Trophoblast cell (in vitro differentiated cells and primary cell): ENCODE measurements at regions not wholly inside any gene's neighbourhood (a gene's known extent, or its start where the extent isn't known, plus 50 kb on each side); places are given as distances from the start of the nearest gene placed in this dataset.
A peak's percentile ranks its signal among the peaks of the same experiment; 100 is the strongest.

Experiments used
- DNase-seq, 2 donors: peaks; one replicate each; pipeline ENCODE4 v3.0.0-alpha.2; 2016
- H2AFZ ChIP-seq: 2 replicates; pipeline ENCODE4 v1.6.1; 2013; ENCODE audit warnings: low read length, moderate library complexity, mild to moderate bottlenecking; ENCODE audit not compliant: insufficient read depth, poor library complexity
- H2AK5ac ChIP-seq: 2 replicates; pipeline ENCODE4 v1.6.1; 2013; ENCODE audit warnings: mild to moderate bottlenecking, low read length
- H2BK120ac ChIP-seq: 2 replicates; pipeline ENCODE4 v1.6.1; 2013; ENCODE audit warnings: low read length, mild to moderate bottlenecking, moderate library complexity; ENCODE audit not compliant: insufficient read depth, poor library complexity
- H2BK12ac ChIP-seq: 2 replicates; pipeline ENCODE4 v1.6.1; 2013; ENCODE audit warnings: mild to moderate bottlenecking, low read length, moderate library complexity
- H2BK5ac ChIP-seq: 2 replicates; pipeline ENCODE4 v1.6.1; 2013; ENCODE audit warnings: low read length, low read depth, moderate library complexity, mild to moderate bottlenecking; ENCODE audit not compliant: poor library complexity
- H3K14ac ChIP-seq: 2 replicates; pipeline ENCODE4 v1.6.1; 2013; ENCODE audit warnings: mild to moderate bottlenecking, low read length
- H3K18ac ChIP-seq: 2 replicates; pipeline ENCODE4 v1.6.1; 2013; ENCODE audit warnings: mild to moderate bottlenecking, low read length
- H3K23ac ChIP-seq: 2 replicates; pipeline ENCODE4 v1.6.1; 2013; ENCODE audit warnings: low read length
- H3K27ac ChIP-seq: 2 replicates; pipeline ENCODE4 v1.5.1; 2013; ENCODE audit warnings: low read depth, mild to moderate bottlenecking, inconsistent platforms, low read length, moderate library complexity
- H3K27me3 ChIP-seq: 2 replicates; pipeline ENCODE4 v1.6.1; 2013; ENCODE audit warnings: inconsistent platforms, mild to moderate bottlenecking, low read length, moderate library complexity; ENCODE audit not compliant: insufficient read depth
- H3K36me3 ChIP-seq, 2 experiments: 1 replicate in 1 of 2; 2 replicates in 1 of 2; pipeline ENCODE4 v1.6.1; 2013; ENCODE audit warnings: low read length in 2 of 2, mild to moderate bottlenecking in 2 of 2, moderate library complexity in 1 of 2; ENCODE audit not compliant: insufficient read depth in 2 of 2, control insufficient read depth in 1 of 2
- H3K4ac ChIP-seq: 2 replicates; pipeline ENCODE4 v1.6.1; 2013; ENCODE audit warnings: low read depth, mild to moderate bottlenecking, low read length, moderate library complexity
- H3K4me1 ChIP-seq, 2 experiments: 1 replicate in 1 of 2; 2 replicates in 1 of 2; pipeline ENCODE4 v1.6.1; 2013; ENCODE audit warnings: low read length in 2 of 2, mild to moderate bottlenecking in 2 of 2, moderate library complexity in 1 of 2; ENCODE audit not compliant: insufficient read depth in 2 of 2, control insufficient read depth in 1 of 2
- H3K4me2 ChIP-seq: 2 replicates; pipeline ENCODE4 v1.6.1; 2013; ENCODE audit warnings: inconsistent platforms, mild to moderate bottlenecking, low read length, moderate library complexity
- H3K4me3 ChIP-seq: 2 replicates; pipeline ENCODE4 v1.5.1; 2013; ENCODE audit warnings: mild to moderate bottlenecking, low read depth, low read length, inconsistent platforms
- H3K79me1 ChIP-seq: one replicate; pipeline ENCODE4 v1.6.1; 2013; ENCODE audit warnings: low read length
- H3K79me2 ChIP-seq: 2 replicates; pipeline ENCODE4 v1.6.1; 2013; ENCODE audit warnings: low read length, mild to moderate bottlenecking; ENCODE audit not compliant: control insufficient read depth, insufficient read depth, poor library complexity
- H3K9ac ChIP-seq: 2 replicates; pipeline ENCODE4 v1.6.1; 2013; ENCODE audit warnings: mild to moderate bottlenecking, low read length
- H3K9me3 ChIP-seq: 2 replicates; pipeline ENCODE4 v1.6.1; 2013; ENCODE audit warnings: low read depth, mild to moderate bottlenecking, control low read depth, inconsistent platforms, low read length; ENCODE audit not compliant: insufficient read depth
- H4K12ac ChIP-seq: 2 replicates; pipeline ENCODE4 v1.6.1; 2013; ENCODE audit warnings: low read depth, mild to moderate bottlenecking, low read length, moderate library complexity
- H4K8ac ChIP-seq: 2 replicates; pipeline ENCODE4 v1.6.1; 2013; ENCODE audit warnings: low read depth, mild to moderate bottlenecking, low read length, moderate library complexity
- H4K91ac ChIP-seq: one replicate; pipeline ENCODE4 v1.6.1; 2013; ENCODE audit warnings: low read depth, mild to moderate bottlenecking, low read length, moderate library complexity
- WGBS: extraction: QIAGEN DNeasy Blood & Tissue Kit; methylation state at CpG from one replicate; pipeline ENCODE4 v1.1.7; 2013; ENCODE audit warnings: missing lambda C conversion rate; ENCODE audit not compliant: insufficient read length, insufficient coverage; ENCODE audit errors: extremely low coverage; 5-methylcytosine and 5-hydroxymethylcytosine counted together

DNA sequence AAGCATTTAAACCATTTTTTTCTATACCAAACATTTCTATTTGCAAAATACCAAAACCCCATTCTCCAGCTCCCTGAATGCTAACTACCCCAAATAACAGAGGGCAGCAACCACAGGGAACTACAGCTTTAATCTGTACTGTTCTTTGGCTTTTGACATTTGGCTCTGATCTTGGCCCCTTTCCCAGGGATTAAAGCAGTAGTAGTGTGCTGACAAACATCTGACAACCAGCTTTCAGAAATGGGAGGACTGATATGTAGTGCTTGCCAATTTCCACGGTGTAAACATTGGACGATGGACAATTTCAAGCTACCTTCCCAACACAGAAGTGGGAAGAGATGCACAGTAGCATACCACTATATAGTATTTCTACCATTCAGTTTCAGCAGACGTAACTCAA, 88.4 kb upstream of the TEAD1 start:
- H3K18ac ChIP-seq, result no peak overlapping the region
- no peak overlapping the region for H2BK5ac ChIP-seq
- H3K4me1 ChIP-seq, result peaks cover 2 to 8% of the 10 kb centered on the region in 2 experiments
- no peak overlapping the region for H3K4me3 ChIP-seq
- no peak overlapping the region for H4K12ac ChIP-seq
- H2AK5ac ChIP-seq, result no peak overlapping the region
- no peak overlapping the region for H3K14ac ChIP-seq
- H2AFZ ChIP-seq, result no peak overlapping the region
- H3K4me2 ChIP-seq, result no peak overlapping the region
- H4K91ac ChIP-seq, result no peak overlapping the region
- H2BK12ac ChIP-seq, result no peak overlapping the region
- no peak for DNase-seq
- H3K27me3 ChIP-seq, result no peaks in the 10 kb centered on the region
- H3K9me3 ChIP-seq, result no peaks in the 10 kb centered on the region
- H3K36me3 ChIP-seq, result no peaks in the 10 kb centered on the region
- no peak overlapping the region for H3K4ac ChIP-seq
- H4K8ac ChIP-seq, result no peak overlapping the region
- no peak overlapping the region for H3K23ac ChIP-seq
- H3K79me1 ChIP-seq, result peaks cover 10% of the 10 kb centered on the region
- no CpG with 5 or more reads among the region's 3 CpGs for WGBS
- no peaks in the 10 kb centered on the region for H3K79me2 ChIP-seq
- no peak overlapping the region for H3K27ac ChIP-seq
- H2BK120ac ChIP-seq, result no peak overlapping the region
- H3K9ac ChIP-seq, result no peak overlapping the region

DNA sequence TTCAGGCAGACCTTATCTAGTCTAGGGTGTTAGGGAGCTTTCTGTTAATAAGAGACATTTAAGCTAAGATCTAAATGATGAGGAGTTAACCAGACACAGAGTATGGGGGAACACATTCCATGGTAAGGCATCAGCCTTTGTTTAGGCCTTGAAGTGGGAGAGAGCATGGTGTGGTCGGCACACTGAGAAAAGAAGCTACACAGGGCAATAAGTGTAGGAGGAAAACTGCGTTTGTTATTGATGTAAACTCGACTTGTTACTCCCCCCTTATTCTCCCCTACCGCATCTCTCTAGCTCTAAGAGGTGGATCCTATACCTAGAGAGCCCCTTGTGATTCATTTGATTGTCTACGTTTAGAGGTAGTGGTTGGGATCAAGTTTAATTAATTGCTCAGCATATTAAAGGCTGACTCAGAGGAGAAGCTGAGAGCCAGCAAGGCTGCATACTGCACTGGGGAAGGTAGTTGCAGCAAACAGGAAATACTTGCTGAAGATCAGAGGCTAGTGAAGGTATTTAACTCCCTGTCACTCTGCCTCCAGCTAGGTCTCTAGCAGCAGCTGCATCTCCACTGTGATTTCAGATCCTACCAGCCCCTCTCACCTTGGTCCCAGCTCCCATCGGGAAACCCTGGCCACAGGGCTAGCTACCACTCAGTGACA, 86.8 kb upstream of the TEAD1 start:
- no peak overlapping the region for H2AFZ ChIP-seq
- H3K4me1 ChIP-seq, result peaks cover 2 to 8% of the 10 kb centered on the region in 2 experiments
- no peak overlapping the region for H3K9ac ChIP-seq
- H3K4me2 ChIP-seq, result no peak overlapping the region
- no CpG with 5 or more reads among the region's 6 CpGs for WGBS
- H4K91ac ChIP-seq, result peak overlapping the region; percentile 49
- H3K23ac ChIP-seq, result no peak overlapping the region
- no peaks in the 10 kb centered on the region for H3K36me3 ChIP-seq
- H3K27me3 ChIP-seq, result no peaks in the 10 kb centered on the region
- H3K14ac ChIP-seq, result no peak overlapping the region
- no peak overlapping the region for H2AK5ac ChIP-seq
- no peaks in the 10 kb centered on the region for H3K9me3 ChIP-seq
- no peak overlapping the region for H3K4ac ChIP-seq
- H2BK12ac ChIP-seq, result peak overlapping the region; percentile 98
- H2BK5ac ChIP-seq, result peak overlapping the region; percentile 74
- peaks cover 8% of the 10 kb centered on the region for H3K79me1 ChIP-seq
- H2BK120ac ChIP-seq, result peak overlapping the region; percentile 91
- peak overlapping the region; percentile 76 for H3K27ac ChIP-seq
- H3K79me2 ChIP-seq, result no peaks in the 10 kb centered on the region
- H3K4me3 ChIP-seq, result no peak overlapping the region
- peak; percentile 80 to 90 for DNase-seq
- H3K18ac ChIP-seq, result no peak overlapping the region
- no peak overlapping the region for H4K12ac ChIP-seq
- H4K8ac ChIP-seq, result peak overlapping the region; percentile 80

DNA sequence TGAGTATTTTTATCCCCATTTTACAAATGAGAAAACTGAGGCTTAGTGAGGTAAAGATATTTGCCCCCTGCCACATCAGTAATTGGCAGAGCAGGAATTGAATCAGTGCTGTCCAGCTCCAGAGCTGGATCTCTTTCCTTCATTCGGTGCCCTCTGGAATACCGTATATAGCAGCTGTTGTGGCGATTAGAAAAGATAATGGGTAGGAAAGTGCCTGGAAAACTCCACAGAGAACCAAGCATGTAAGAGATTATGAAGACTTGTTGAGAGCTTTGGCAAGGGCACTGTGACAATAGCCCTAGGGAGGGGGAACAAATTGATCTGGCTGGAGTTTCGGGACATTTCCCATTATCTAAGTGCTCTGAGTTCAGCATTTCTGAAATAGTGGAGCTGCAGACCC, 82.5 kb upstream of the TEAD1 start:
- Histone ChIP-seq H2AK5ac (no peak overlapping the region), H3K18ac (no peak overlapping the region), H3K4ac (no peak overlapping the region), H3K27me3 (no peaks in the 10 kb centered on the region), H4K91ac (no peak overlapping the region), H3K4me3 (no peak overlapping the region), H2BK120ac (peak overlapping the region; percentile 31), H3K14ac (no peak overlapping the region), H3K23ac (no peak overlapping the region), H3K4me1 (peaks cover 2 to 7% of the 10 kb centered on the region in 2 experiments), H4K8ac (no peak overlapping the region), H2BK5ac (no peak overlapping the region), H3K4me2 (no peak overlapping the region), H4K12ac (no peak overlapping the region), H2AFZ (no peak overlapping the region), H2BK12ac (peak overlapping the region; percentile 18), H3K79me2 (no peaks in the 10 kb centered on the region), H3K36me3 (no peaks in the 10 kb centered on the region), H3K9ac (no peak overlapping the region), H3K79me1 (peaks cover 7% of the 10 kb centered on the region), H3K27ac (no peak overlapping the region), H3K9me3 (no peaks in the 10 kb centered on the region)
- WGBS, result no CpG with 5 or more reads among the region's 4 CpGs
- DNase-seq, result no peak

DNA sequence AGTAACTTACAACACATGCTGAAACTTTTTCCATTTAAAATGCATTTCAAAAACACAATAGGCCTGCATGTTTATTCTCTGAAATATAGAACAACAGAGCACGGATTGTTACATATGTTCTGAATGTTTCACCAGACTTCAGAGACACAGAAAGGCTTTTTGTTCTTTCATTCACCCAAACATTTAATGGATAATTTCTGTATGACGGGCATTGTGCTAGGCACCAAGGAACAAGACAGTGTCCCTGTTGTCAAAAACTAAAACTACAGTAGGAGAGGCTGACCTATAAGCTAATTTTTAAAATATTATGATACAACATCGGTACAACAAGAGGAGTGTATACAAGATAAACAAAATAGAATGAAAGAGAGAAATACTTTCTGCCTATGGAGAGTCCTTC, 81.9 kb upstream of the TEAD1 start:
- H4K8ac ChIP-seq, result no peak overlapping the region
- H3K27ac ChIP-seq, result no peak overlapping the region
- H4K12ac ChIP-seq, result no peak overlapping the region
- H3K4me3 ChIP-seq, result no peak overlapping the region
- H3K79me1 ChIP-seq, result peaks cover 6% of the 10 kb centered on the region
- H2AFZ ChIP-seq, result no peak overlapping the region
- no peak overlapping the region for H3K4me2 ChIP-seq
- no peaks in the 10 kb centered on the region for H3K79me2 ChIP-seq
- no peak overlapping the region for H2BK12ac ChIP-seq
- no peak overlapping the region for H2BK120ac ChIP-seq
- no peak overlapping the region for H3K14ac ChIP-seq
- H3K4me1 ChIP-seq, result peaks cover 2 to 6% of the 10 kb centered on the region in 2 experiments
- no peaks in the 10 kb centered on the region for H3K9me3 ChIP-seq
- no peak overlapping the region for H3K9ac ChIP-seq
- H2BK5ac ChIP-seq, result no peak overlapping the region
- no peak overlapping the region for H3K4ac ChIP-seq
- H4K91ac ChIP-seq, result no peak overlapping the region
- no peaks in the 10 kb centered on the region for H3K27me3 ChIP-seq
- H3K23ac ChIP-seq, result no peak overlapping the region
- H2AK5ac ChIP-seq, result no peak overlapping the region
- no peak for DNase-seq
- WGBS, result no CpG with 5 or more reads among the region's 3 CpGs
- H3K36me3 ChIP-seq, result no peaks in the 10 kb centered on the region
- H3K18ac ChIP-seq, result no peak overlapping the region
